MM.1S (cell line): ENCODE measurements at regions not wholly inside any gene's neighbourhood (a gene's known extent, or its start where the extent isn't known, plus 50 kb on each side); places are given as distances from the start of the nearest gene placed in this dataset.

Experiments
- DNase-seq: peaks from one replicate; pipeline ENCODE4 v3.0.0-alpha.2; 2015
- H2AFZ ChIP-seq: fragments of 300-600 bp; sonication (generic); 2 replicates; pipeline ENCODE4 v1.6.0; 2016; ENCODE audit warnings: antibody characterized with exemption, low read length
- H3F3A ChIP-seq: fragments of 300-600 bp; sonication (generic); 2 replicates; pipeline ENCODE4 v1.6.1; 2016; ENCODE audit warnings: mild to moderate bottlenecking, antibody characterized with exemption, low read length, moderate library complexity, mixed read lengths; ENCODE audit not compliant: insufficient read depth
- H3K27ac ChIP-seq: fragments of 300-600 bp; sonication (generic); 2 replicates; pipeline ENCODE4 v1.5.1; 2016; ENCODE audit warnings: mild to moderate bottlenecking, low read length
- H3K27me3 ChIP-seq: fragments of 300-600 bp; sonication (generic); replicated peaks from 2 replicates; pipeline ENCODE4 v1.6.0; 2016; ENCODE audit warnings: low read length; ENCODE audit not compliant: insufficient read depth
- H3K36me3 ChIP-seq: fragments of 300-600 bp; sonication (generic); replicated peaks from 2 replicates; pipeline ENCODE4 v1.6.1; 2016; ENCODE audit warnings: mild to moderate bottlenecking, low read length, mixed read lengths; ENCODE audit not compliant: insufficient read depth
- H3K4me1 ChIP-seq: fragments of 300-600 bp; sonication (generic); 2 replicates; pipeline ENCODE4 v1.6.1; 2016; ENCODE audit warnings: low read length, mixed read lengths
- H3K4me2 ChIP-seq: fragments of 300-600 bp; sonication (generic); 2 replicates; pipeline ENCODE4 v1.6.0; 2016; ENCODE audit warnings: low read depth, low read length
- H3K4me3 ChIP-seq: fragments of 300-600 bp; sonication (generic); 2 replicates; pipeline ENCODE4 v1.5.1; 2016; ENCODE audit warnings: low read length, mixed read lengths
- H3K79me2 ChIP-seq: fragments of 300-600 bp; sonication (generic); 2 replicates; pipeline ENCODE4 v1.6.1; 2016; ENCODE audit warnings: mixed run types, low read length, mixed read lengths
- H3K9ac ChIP-seq: fragments of 300-600 bp; sonication (generic); 2 replicates; pipeline ENCODE4 v1.6.1; 2016; ENCODE audit warnings: low read length, mixed read lengths
- H3K9me2 ChIP-seq: fragments of 300-600 bp; sonication (generic); replicated peaks from 2 replicates; pipeline ENCODE4 v1.6.1; 2016; ENCODE audit warnings: mild to moderate bottlenecking, low read length, mixed read lengths; ENCODE audit not compliant: insufficient read depth
- H3K9me3 ChIP-seq: fragments of 300-600 bp; sonication (generic); replicated peaks from 2 replicates; pipeline ENCODE4 v1.6.1; 2016; ENCODE audit warnings: mild to moderate bottlenecking, low read length, mixed read lengths; ENCODE audit not compliant: insufficient read depth
- H4K20me1 ChIP-seq: fragments of 300-600 bp; sonication (generic); 2 replicates; pipeline ENCODE4 v1.6.1; 2016; ENCODE audit warnings: mild to moderate bottlenecking, low read length, moderate library complexity, mixed read lengths; ENCODE audit not compliant: insufficient read depth
- EZH2 ChIP-seq: fragments of 300-600 bp; sonication (generic); optimal IDR thresholded peaks from 2 replicates; pipeline ENCODE3; 2017; ENCODE audit warnings: low read depth, mild to moderate bottlenecking, antibody characterized with exemption, low read length, mixed read lengths
- EZH2phosphoT487 ChIP-seq: fragments of 300-600 bp; sonication (generic); IDR thresholded peaks from 2 replicates; pipeline ENCODE4 v1.6.1; 2018; ENCODE audit warnings: antibody characterized with exemption, low read length
- TF ChIP-seq, protein P1 (sequence below): fragments of 300-600 bp; sonication (generic); IDR thresholded peaks from 2 replicates; pipeline ENCODE4 v1.5.1; 2016; ENCODE audit warnings: antibody characterized with exemption, low read length, mixed read lengths

DNA sequence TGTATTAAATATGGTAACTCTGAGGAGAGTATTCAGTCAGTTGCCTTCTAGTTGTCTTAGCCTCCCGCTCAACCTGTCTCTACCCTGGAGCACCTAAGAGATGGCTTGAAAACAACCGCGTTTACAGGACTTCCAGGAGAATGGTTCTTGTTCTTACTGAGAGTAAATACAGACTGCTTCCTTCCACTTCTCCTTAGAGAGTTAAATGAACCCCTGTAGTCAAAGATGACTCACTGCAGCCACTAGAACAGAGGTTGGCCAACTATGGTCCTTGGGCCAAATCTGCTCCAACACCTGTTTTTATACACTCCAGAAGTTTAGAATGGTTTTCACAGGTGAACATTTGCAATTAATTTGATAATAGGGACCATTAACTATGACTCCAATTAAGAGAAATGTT lies 60.1 kb upstream of the ASB17 start:
- Histone ChIP-seq H3K4me2 (no peak overlapping the region), H3K9ac (no peak overlapping the region), H3K36me3 (no peaks in the 10 kb centered on the region), H3F3A (no peaks in the 10 kb centered on the region), H4K20me1 (no peaks in the 10 kb centered on the region), H3K9me2 (no peaks in the 10 kb centered on the region), H3K4me1 (no peaks in the 10 kb centered on the region), H3K79me2 (no peaks in the 10 kb centered on the region), H3K27me3 (no peaks in the 10 kb centered on the region), H3K9me3 (no peaks in the 10 kb centered on the region), H3K4me3 (no peak overlapping the region), H3K27ac (no peak overlapping the region), H2AFZ (no peak overlapping the region)
- no peak for TF ChIP-seq EZH2phosphoT487
- TF ChIP-seq, protein P1, sequence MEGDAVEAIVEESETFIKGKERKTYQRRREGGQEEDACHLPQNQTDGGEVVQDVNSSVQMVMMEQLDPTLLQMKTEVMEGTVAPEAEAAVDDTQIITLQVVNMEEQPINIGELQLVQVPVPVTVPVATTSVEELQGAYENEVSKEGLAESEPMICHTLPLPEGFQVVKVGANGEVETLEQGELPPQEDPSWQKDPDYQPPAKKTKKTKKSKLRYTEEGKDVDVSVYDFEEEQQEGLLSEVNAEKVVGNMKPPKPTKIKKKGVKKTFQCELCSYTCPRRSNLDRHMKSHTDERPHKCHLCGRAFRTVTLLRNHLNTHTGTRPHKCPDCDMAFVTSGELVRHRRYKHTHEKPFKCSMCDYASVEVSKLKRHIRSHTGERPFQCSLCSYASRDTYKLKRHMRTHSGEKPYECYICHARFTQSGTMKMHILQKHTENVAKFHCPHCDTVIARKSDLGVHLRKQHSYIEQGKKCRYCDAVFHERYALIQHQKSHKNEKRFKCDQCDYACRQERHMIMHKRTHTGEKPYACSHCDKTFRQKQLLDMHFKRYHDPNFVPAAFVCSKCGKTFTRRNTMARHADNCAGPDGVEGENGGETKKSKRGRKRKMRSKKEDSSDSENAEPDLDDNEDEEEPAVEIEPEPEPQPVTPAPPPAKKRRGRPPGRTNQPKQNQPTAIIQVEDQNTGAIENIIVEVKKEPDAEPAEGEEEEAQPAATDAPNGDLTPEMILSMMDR: no peak
- DNase-seq: no peak

DNA sequence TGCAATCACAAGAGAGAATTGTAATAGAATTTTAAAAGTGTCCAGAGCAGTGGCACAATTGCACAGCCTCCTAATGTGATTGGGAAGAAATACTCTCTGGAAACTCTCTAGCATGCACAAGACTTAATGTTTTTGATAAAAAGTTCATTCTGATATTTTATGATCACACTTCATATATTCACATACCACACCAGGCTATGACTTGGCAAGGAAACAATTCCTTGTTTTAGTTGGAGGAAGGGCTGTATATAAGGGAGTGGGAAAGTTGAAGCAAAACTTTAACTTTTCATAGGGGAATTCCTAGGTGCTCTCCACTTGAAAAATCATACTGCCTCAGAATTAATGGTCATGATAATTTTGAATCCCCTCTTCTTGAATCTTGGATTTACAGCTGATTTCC lies 61.5 kb upstream of the ASB17 start:
- TF ChIP-seq, protein P1: no peak
- TF ChIP-seq EZH2phosphoT487 (no peak), EZH2 (no peak)
- H3F3A ChIP-seq: no peaks in the 10 kb centered on the region
- no peaks in the 10 kb centered on the region for H3K27me3 ChIP-seq
- no peak overlapping the region for H3K4me2 ChIP-seq
- H3K36me3 ChIP-seq: no peaks in the 10 kb centered on the region
- no peak overlapping the region for H2AFZ ChIP-seq
- no peak overlapping the region for H3K4me3 ChIP-seq
- DNase-seq: no peak
- H3K79me2 ChIP-seq: no peaks in the 10 kb centered on the region
- no peaks in the 10 kb centered on the region for H3K9me2 ChIP-seq
- no peak overlapping the region for H3K27ac ChIP-seq
- no peaks in the 10 kb centered on the region for H3K4me1 ChIP-seq
- no peak overlapping the region for H3K9ac ChIP-seq
- H4K20me1 ChIP-seq: no peaks in the 10 kb centered on the region
- H3K9me3 ChIP-seq: no peaks in the 10 kb centered on the region

DNA sequence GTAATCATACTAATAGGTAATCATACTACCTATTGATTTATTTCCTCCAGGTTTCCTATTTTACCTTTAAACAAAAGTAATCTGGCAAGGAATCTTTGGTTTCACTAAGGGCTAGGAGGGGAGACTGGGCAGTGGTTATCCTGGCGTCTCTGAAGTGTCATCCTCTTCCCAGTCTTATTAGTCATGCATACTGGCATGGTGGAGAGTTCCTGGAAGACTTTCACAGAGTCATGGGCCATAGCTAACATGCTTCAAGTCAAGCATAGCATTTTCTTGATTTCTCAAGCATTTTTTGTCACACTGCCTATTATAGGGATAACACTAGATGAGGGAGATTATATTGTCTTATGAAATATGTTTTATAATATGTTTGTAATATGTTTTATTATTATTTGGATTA lies 64.0 kb upstream of the ASB17 start:
- no peak for DNase-seq
- Histone ChIP-seq H2AFZ (no peak overlapping the region), H3K4me1 (no peaks in the 10 kb centered on the region), H3K4me2 (no peak overlapping the region), H4K20me1 (no peaks in the 10 kb centered on the region), H3K4me3 (no peak overlapping the region), H3K27ac (no peak overlapping the region), H3K27me3 (no peaks in the 10 kb centered on the region), H3K79me2 (no peaks in the 10 kb centered on the region), H3K9me2 (no peaks in the 10 kb centered on the region), H3K9me3 (no peaks in the 10 kb centered on the region), H3K36me3 (no peaks in the 10 kb centered on the region), H3K9ac (no peak overlapping the region), H3F3A (no peaks in the 10 kb centered on the region)
- TF ChIP-seq EZH2 (no peak), EZH2phosphoT487 (no peak)
- TF ChIP-seq, protein P1: no peak

DNA sequence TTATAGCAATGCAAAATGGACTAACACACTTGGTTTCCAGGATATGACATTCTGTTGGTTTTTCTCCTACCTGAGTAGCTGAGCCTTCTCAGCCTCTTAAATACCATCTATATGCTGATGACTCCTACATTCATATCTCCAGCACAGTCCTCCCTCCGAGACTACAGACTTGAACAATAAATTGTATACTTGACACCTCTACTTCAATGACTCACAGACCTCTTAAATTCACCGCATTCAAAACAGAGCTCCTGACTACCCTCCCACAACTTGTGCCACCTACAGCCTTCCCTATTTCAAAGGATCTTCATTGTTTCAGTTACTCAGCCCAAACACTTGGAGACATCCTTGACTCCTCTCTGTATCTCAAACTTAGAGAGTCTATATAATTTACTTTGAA lies 66.8 kb upstream of the ASB17 start:
- Histone ChIP-seq H3K9me3 (no peaks in the 10 kb centered on the region), H3K9me2 (no peaks in the 10 kb centered on the region), H3K79me2 (no peaks in the 10 kb centered on the region), H3K4me3 (no peak overlapping the region), H2AFZ (no peak overlapping the region), H3F3A (no peaks in the 10 kb centered on the region), H3K4me1 (no peaks in the 10 kb centered on the region), H3K9ac (no peak overlapping the region), H3K36me3 (no peaks in the 10 kb centered on the region), H3K4me2 (no peak overlapping the region), H4K20me1 (no peaks in the 10 kb centered on the region), H3K27me3 (no peaks in the 10 kb centered on the region), H3K27ac (no peak overlapping the region)
- TF ChIP-seq EZH2 (no peak), EZH2phosphoT487 (no peak)
- TF ChIP-seq, protein P1: no peak
- no peak for DNase-seq
